ENCODE measurements at regions not wholly inside any gene's neighbourhood (a gene's known extent, or its start where the extent isn't known, plus 50 kb on each side); places are given as distances from the start of the nearest gene placed in this dataset.

- intact Hi-C loops (cut with DNase I; ENCODE audit: low total_unique reads): no loop called here
- 80 to 83% methylated on average over 9 of the region's 9 CpGs for WGBS, 2 donors
- DNase-seq (ENCODE audit: low spot score in 2 of 2): no peak
Observed at GRCh38 chr18:70671889-70672565, 383.2 kb downstream of the SOCS6 start.

GRCh38 chr18:70666936-70667335 is 378.1 kb downstream of the SOCS6 start:
- TF ChIP-seq POLR2A (IDR thresholded peaks at IDR 0.05) (no peak), CTCF (IDR thresholded peaks at IDR 0.05) (no peak)
- no peak for DNase-seq (ENCODE audit: low spot score in 2 of 2)
- intact Hi-C loops (cut with DNase I; ENCODE audit: low total_unique reads): no loop called here
- no peak overlapping the region for H3K4me3 ChIP-seq (ENCODE audit: low read depth, poor library complexity, severe bottlenecking)

More at GRCh38 chr18:70671889-70672565, 383.2 kb downstream of the SOCS6 start:
- TF ChIP-seq CTCF (IDR thresholded peaks at IDR 0.05) (no peak), POLR2A (IDR thresholded peaks at IDR 0.05) (no peak)
- H3K4me3 ChIP-seq (ENCODE audit: low read depth, poor library complexity, severe bottlenecking): no peak overlapping the region

- 57 to 67% methylated on average over 2 of the region's 2 CpGs for WGBS, 2 donors
- intact Hi-C loops (cut with DNase I; ENCODE audit: low total_unique reads): no loop called here
- no peak overlapping the region for H3K4me3 ChIP-seq (ENCODE audit: low read depth, poor library complexity, severe bottlenecking)
- TF ChIP-seq POLR2A (IDR thresholded peaks at IDR 0.05): no peak
- no peak for TF ChIP-seq CTCF (IDR thresholded peaks at IDR 0.05)
- DNase-seq (ENCODE audit: low spot score in 2 of 2): no peak
Observed at GRCh38 chr18:70663141-70663540, 374.3 kb downstream of the SOCS6 start.

GRCh38 chr18:70662588-70662987 is 373.7 kb downstream of the SOCS6 start:
- WGBS, 2 donors: 84 to 92% methylated on average over 4 of the region's 4 CpGs
- H3K4me3 ChIP-seq (ENCODE audit: low read depth, poor library complexity, severe bottlenecking): no peak overlapping the region
- no peak for TF ChIP-seq CTCF (IDR thresholded peaks at IDR 0.05)
- no peak for TF ChIP-seq POLR2A (IDR thresholded peaks at IDR 0.05)
- DNase-seq (ENCODE audit: low spot score in 2 of 2): no peak
- intact Hi-C loops (cut with DNase I; ENCODE audit: low total_unique reads): no loop called here

GRCh38 chr18:70659036-70659925 is 370.4 kb downstream of the SOCS6 start:
- TF ChIP-seq CTCF (IDR thresholded peaks at IDR 0.05) (no peak), POLR2A (IDR thresholded peaks at IDR 0.05) (no peak)
- 40 to 43% methylated on average over 13 of the region's 13 CpGs for WGBS, 2 donors
- no peak overlapping the region for H3K4me3 ChIP-seq (ENCODE audit: low read depth, poor library complexity, severe bottlenecking)
- no peak for DNase-seq (ENCODE audit: low spot score in 2 of 2)
- intact Hi-C loops (cut with DNase I; ENCODE audit: low total_unique reads): no loop called here
